Tibial nerve (tissue), 4 donors: ENCODE measurements at regions not wholly inside any gene's neighbourhood (a gene's known extent, or its start where the extent isn't known, plus 50 kb on each side); places are given as distances from the start of the nearest gene placed in this dataset.

ENCODE experiments used
- EP300 ChIP-seq, 2 donors: sonication (generic); formaldehyde crosslinking; IDR thresholded peaks; one replicate each; pipeline ENCODE4 v1.6.1; 2017; ENCODE audit warnings: antibody characterized with exemption in 2 of 2, mild to moderate bottlenecking in 1 of 2
- TF ChIP-seq, protein P1 (sequence below), 5 experiments: fragments of 200-600 bp in 3 of 5; fragments of 450-650 bp in 2 of 5; sonication (generic) in 3 of 5; IDR thresholded peaks; one replicate each; pipeline ENCODE4 v1.5.1; 2016 to 2019; ENCODE audit warnings: antibody characterized with exemption in 5 of 5, mild to moderate bottlenecking in 3 of 5, moderate library complexity in 2 of 5

GRCh38 chrX:109782994-109783700, 50.1 kb upstream of the ACSL4 start:
- TF ChIP-seq, protein P1, sequence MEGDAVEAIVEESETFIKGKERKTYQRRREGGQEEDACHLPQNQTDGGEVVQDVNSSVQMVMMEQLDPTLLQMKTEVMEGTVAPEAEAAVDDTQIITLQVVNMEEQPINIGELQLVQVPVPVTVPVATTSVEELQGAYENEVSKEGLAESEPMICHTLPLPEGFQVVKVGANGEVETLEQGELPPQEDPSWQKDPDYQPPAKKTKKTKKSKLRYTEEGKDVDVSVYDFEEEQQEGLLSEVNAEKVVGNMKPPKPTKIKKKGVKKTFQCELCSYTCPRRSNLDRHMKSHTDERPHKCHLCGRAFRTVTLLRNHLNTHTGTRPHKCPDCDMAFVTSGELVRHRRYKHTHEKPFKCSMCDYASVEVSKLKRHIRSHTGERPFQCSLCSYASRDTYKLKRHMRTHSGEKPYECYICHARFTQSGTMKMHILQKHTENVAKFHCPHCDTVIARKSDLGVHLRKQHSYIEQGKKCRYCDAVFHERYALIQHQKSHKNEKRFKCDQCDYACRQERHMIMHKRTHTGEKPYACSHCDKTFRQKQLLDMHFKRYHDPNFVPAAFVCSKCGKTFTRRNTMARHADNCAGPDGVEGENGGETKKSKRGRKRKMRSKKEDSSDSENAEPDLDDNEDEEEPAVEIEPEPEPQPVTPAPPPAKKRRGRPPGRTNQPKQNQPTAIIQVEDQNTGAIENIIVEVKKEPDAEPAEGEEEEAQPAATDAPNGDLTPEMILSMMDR (IDR thresholded peaks at IDR 0.05), result no peak
- TF ChIP-seq EP300 (IDR thresholded peaks at IDR 0.05), result no peak
